GM23338 (cell line): ENCODE measurements at regions not wholly inside any gene's neighbourhood (a gene's known extent, or its start where the extent isn't known, plus 50 kb on each side); places are given as distances from the start of the nearest gene placed in this dataset.

Experiments
- ATAC-seq: fragments of 200-7000 bp; cut with Tn5 transposase; 3 replicates; pipeline ENCODE4 v1.9.1; 2020
- DNase-seq: peaks from one replicate; pipeline ENCODE4 v3.0.0-alpha.2; 2015; ENCODE audit warnings: low spot score
- H2AFZ ChIP-seq: fragments of 200-600 bp; sonication (generic); 2 replicates; pipeline ENCODE4 v1.8.0; 2016; ENCODE audit warnings: antibody characterized with exemption, mild to moderate bottlenecking, moderate library complexity
- H3F3A ChIP-seq: fragments of 200-600 bp; sonication (generic); replicated peaks from 2 replicates; pipeline ENCODE4 v1.8.0; 2017; ENCODE audit warnings: antibody characterized with exemption, mixed run types, low read depth
- H3K27ac ChIP-seq: fragments of 200-600 bp; sonication (generic); 2 replicates; pipeline ENCODE4 v1.6.1; 2016; ENCODE audit warnings: low read depth
- H3K27me3 ChIP-seq: fragments of 200-600 bp; sonication (generic); 2 replicates; pipeline ENCODE4 v1.8.0; 2016; ENCODE audit warnings: mild to moderate bottlenecking, mixed run types, moderate library complexity; ENCODE audit not compliant: insufficient read depth
- H3K36me3 ChIP-seq: fragments of 200-600 bp; sonication (generic); 2 replicates; pipeline ENCODE4 v1.8.0; 2016; ENCODE audit warnings: mild to moderate bottlenecking; ENCODE audit not compliant: insufficient read depth
- H3K4me1 ChIP-seq: fragments of 200-600 bp; sonication (generic); 2 replicates; pipeline ENCODE4 v1.8.0; 2016; ENCODE audit warnings: mild to moderate bottlenecking, moderate library complexity; ENCODE audit not compliant: insufficient read depth
- H3K4me2 ChIP-seq: fragments of 200-600 bp; sonication (generic); 2 replicates; pipeline ENCODE4 v1.7.1; 2017; ENCODE audit warnings: mixed run types
- H3K4me3 ChIP-seq: fragments of 200-600 bp; sonication (generic); 2 replicates; pipeline ENCODE4 v1.6.1; 2016; ENCODE audit warnings: mixed run types
- H3K79me2 ChIP-seq: fragments of 200-600 bp; sonication (generic); replicated peaks from 2 replicates; pipeline ENCODE4 v1.8.0; 2017; ENCODE audit warnings: mild to moderate bottlenecking; ENCODE audit not compliant: insufficient read depth
- H3K9me2 ChIP-seq: fragments of 200-600 bp; sonication (generic); 2 replicates; pipeline ENCODE4 v1.8.0; 2017; ENCODE audit not compliant: insufficient read depth
- H4K20me1 ChIP-seq: fragments of 200-600 bp; sonication (generic); replicated peaks from 2 replicates; pipeline ENCODE4 v1.8.0; 2017; ENCODE audit warnings: mild to moderate bottlenecking; ENCODE audit not compliant: insufficient read depth
- H3K27ac Mint-ChIP-seq: 2 replicates; pipeline ENCODE4 v1.8.0; 2020; ENCODE audit warnings: inconsistent platforms, mild to moderate bottlenecking, moderate library complexity, mixed read lengths
- H3K27me3 Mint-ChIP-seq: 3 replicates; pipeline ENCODE4 v1.8.0; 2022; ENCODE audit warnings: low read depth, mild to moderate bottlenecking, moderate library complexity, mixed read lengths, inconsistent platforms; ENCODE audit not compliant: insufficient read depth, poor library complexity
- H3K36me3 Mint-ChIP-seq: 3 replicates; pipeline ENCODE4 v1.8.0; 2021; ENCODE audit warnings: low read depth, mild to moderate bottlenecking, inconsistent platforms, moderate library complexity, mixed read lengths
- H3K4me1 Mint-ChIP-seq: 3 replicates; pipeline ENCODE4 v1.8.0; 2020; ENCODE audit warnings: mild to moderate bottlenecking, inconsistent platforms, mixed read lengths
- H3K4me3 Mint-ChIP-seq: 3 replicates; pipeline ENCODE4 v1.8.0; 2021; ENCODE audit warnings: moderate library complexity, mild to moderate bottlenecking, inconsistent platforms, mixed read lengths
- H3K9me3 Mint-ChIP-seq: 3 replicates; pipeline ENCODE4 v1.8.0; 2020; ENCODE audit warnings: moderate library complexity, mild to moderate bottlenecking, inconsistent platforms, mixed read lengths
- CREB1 ChIP-seq: fragments of 250-450 bp; sonication (Bioruptor Pico); IDR thresholded peaks from 2 replicates; pipeline ENCODE4 v1.5.0; 2020; ENCODE audit warnings: low read depth, mild to moderate bottlenecking, moderate library complexity
- ETS1 ChIP-seq: IDR thresholded peaks from 2 replicates; pipeline ENCODE4 v1.6.1; 2016; ENCODE audit warnings: antibody characterized with exemption
- EZH2 ChIP-seq: fragments of 200-600 bp; sonication (generic); IDR thresholded peaks from one replicate; pipeline ENCODE4 v1.8.0; 2017; ENCODE audit warnings: antibody characterized with exemption, mild to moderate bottlenecking, low read depth; ENCODE audit not compliant: unreplicated experiment
- EZH2phosphoT487 ChIP-seq: fragments of 200-600 bp; sonication (generic); IDR thresholded peaks from one replicate; pipeline ENCODE4 v1.8.1; 2018; ENCODE audit warnings: antibody characterized with exemption; ENCODE audit not compliant: unreplicated experiment
- JUNB ChIP-seq: IDR thresholded peaks from one replicate; pipeline ENCODE4 v1.6.1; 2016; ENCODE audit warnings: antibody characterized with exemption; ENCODE audit not compliant: unreplicated experiment
- NANOG ChIP-seq: IDR thresholded peaks from 2 replicates; pipeline ENCODE4 v1.6.1; 2016; ENCODE audit warnings: antibody characterized with exemption, borderline replicate concordance
- POLR2AphosphoS5 ChIP-seq: IDR thresholded peaks from 2 replicates; pipeline ENCODE4 v1.6.1; 2016; ENCODE audit warnings: antibody characterized with exemption, low read depth
- REST ChIP-seq: IDR thresholded peaks from one replicate; pipeline ENCODE4 v1.6.1; 2018; ENCODE audit warnings: antibody characterized with exemption; ENCODE audit not compliant: unreplicated experiment
- STAT1 ChIP-seq: IDR thresholded peaks from one replicate; pipeline ENCODE4 v1.6.1; 2016; ENCODE audit warnings: antibody characterized with exemption; ENCODE audit not compliant: unreplicated experiment
- ZNF114 ChIP-seq: fragments of 250-450 bp; sonication (Bioruptor Pico); IDR thresholded peaks from 2 replicates; pipeline ENCODE4 v1.5.0; 2020; ENCODE audit warnings: mild to moderate bottlenecking, moderate library complexity
- ZNF331 ChIP-seq: fragments of 250-450 bp; sonication (Bioruptor Pico); IDR thresholded peaks from 2 replicates; pipeline ENCODE4 v1.5.0; 2020; ENCODE audit warnings: low read depth, mild to moderate bottlenecking, moderate library complexity

DNA sequence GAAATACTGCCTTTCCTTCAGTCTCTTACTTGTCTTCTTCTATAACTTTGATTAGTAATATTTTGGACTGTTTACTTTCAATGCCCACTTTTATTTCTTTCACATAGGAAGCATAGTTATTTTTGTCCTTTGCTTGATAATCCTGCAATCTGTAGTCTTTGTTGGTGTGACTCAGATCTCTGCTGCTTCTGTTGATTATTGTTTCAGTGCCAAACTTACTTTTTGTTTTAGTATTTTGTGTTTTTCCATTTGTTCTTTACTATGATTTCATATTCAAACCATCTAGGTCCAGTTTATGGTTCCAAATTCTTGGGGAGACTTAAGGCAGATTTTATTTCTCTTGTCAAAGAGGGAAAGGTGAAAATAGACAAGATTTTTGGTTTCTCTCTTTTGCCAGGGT, 399.9 kb downstream of the HLX start:
- Mint-ChIP-seq H3K27me3 (no peaks in the 10 kb centered on the region), H3K4me1 (peaks cover 3% of the 10 kb centered on the region; the same call in 2 of the 3 replicates), H3K27ac (no peak overlapping the region), H3K4me3 (no peak overlapping the region), H3K36me3 (no peaks in the 10 kb centered on the region), H3K9me3 (no peaks in the 10 kb centered on the region)
- DNase-seq = no peak
- H2AFZ ChIP-seq = no peak overlapping the region
- peaks cover 7% of the 10 kb centered on the region; the same call in 1 of the 2 replicates for H3K9me2 ChIP-seq
- H4K20me1 ChIP-seq = no peaks in the 10 kb centered on the region
- no peaks in the 10 kb centered on the region for H3K36me3 ChIP-seq
- H3K4me1 ChIP-seq = no peaks in the 10 kb centered on the region
- no peak overlapping the region for H3K27ac ChIP-seq
- H3F3A ChIP-seq = no peaks in the 10 kb centered on the region
- ATAC-seq = no peak
- no peaks in the 10 kb centered on the region for H3K79me2 ChIP-seq
- H3K27me3 ChIP-seq = no peaks in the 10 kb centered on the region
- H3K4me3 ChIP-seq = no peak overlapping the region
- TF ChIP-seq STAT1 (no peak), NANOG (no peak), JUNB (no peak), CREB1 (CRISPR knock-in tag) (no peak), EZH2phosphoT487 (no peak), ZNF114 (CRISPR knock-in tag) (no peak), ZNF331 (no peak), EZH2 (no peak), ETS1 (no peak)
- H3K4me2 ChIP-seq = no peak overlapping the region

DNA sequence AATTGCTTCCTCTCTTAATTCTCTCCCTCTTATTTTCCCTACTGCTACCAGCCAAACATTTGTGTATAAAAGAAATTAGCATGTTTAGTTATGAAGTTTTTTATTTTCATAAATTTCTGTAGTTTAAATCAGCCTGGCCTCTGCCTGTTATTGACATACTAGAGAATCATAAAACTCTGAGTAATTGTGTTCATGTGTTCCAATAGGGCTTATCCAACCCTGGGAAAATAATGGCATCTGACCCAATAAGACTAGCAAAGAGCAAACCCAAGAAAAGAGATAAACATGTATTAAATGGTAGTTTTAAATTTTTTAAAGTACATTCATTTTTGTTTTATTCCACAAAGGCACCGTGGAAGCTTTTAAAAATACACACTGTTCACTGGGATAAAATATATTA, 404.3 kb downstream of the HLX start:
- no peak overlapping the region for H3K4me3 Mint-ChIP-seq
- no peaks in the 10 kb centered on the region for H3K9me3 Mint-ChIP-seq
- no peaks in the 10 kb centered on the region for H3K36me3 Mint-ChIP-seq
- Histone ChIP-seq H3K4me2 (no peak overlapping the region), H3K27me3 (no peaks in the 10 kb centered on the region), H3F3A (no peaks in the 10 kb centered on the region), H3K4me3 (no peak overlapping the region), H2AFZ (no peak overlapping the region), H3K36me3 (no peaks in the 10 kb centered on the region), H3K9me2 (no peaks in the 10 kb centered on the region), H3K4me1 (no peaks in the 10 kb centered on the region), H3K79me2 (no peaks in the 10 kb centered on the region), H3K27ac (no peak overlapping the region), H4K20me1 (no peaks in the 10 kb centered on the region)
- TF ChIP-seq ETS1 (no peak), ZNF114 (CRISPR knock-in tag) (no peak), JUNB (no peak), ZNF331 (no peak), REST (no peak), POLR2AphosphoS5 (no peak), EZH2 (no peak)
- no peaks in the 10 kb centered on the region; the same call in 2 of the 3 replicates for H3K4me1 Mint-ChIP-seq
- no peak overlapping the region for H3K27ac Mint-ChIP-seq
- DNase-seq (no peak), ATAC-seq (no peak)
- no peaks in the 10 kb centered on the region for H3K27me3 Mint-ChIP-seq
